ENCODE measurements at regions not wholly inside any gene's neighbourhood (a gene's known extent, or its start where the extent isn't known, plus 50 kb on each side); places are given as distances from the start of the nearest gene placed in this dataset.
"Not testable (repeated sequence)": the region's sequence is repeated elsewhere in the genome, so short reads cannot be mapped to it uniquely, and the experiment has no call there.

DNA sequence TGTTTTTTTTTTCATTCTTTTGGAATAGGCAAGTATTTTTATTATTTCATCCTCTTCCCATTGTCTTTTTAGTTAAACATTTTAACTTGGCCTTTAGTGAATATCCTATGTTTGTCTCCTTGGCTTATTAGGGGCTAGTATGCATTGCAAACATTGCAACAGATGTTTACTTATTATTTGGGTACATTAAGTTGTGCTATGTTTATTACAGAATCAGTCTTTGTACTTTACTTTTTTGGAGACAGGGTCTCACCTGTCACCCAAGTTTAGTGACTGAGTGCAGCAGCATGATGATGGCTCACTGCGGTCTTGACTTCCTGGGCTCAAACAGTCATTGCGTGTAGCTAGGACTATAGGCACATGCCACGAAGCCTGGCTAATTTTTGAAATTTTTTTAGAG, 51.1 kb upstream of the NUDT6 start:
- no peaks in the 10 kb centered on the region for H3K4me1 Mint-ChIP-seq

GRCh38 chr4:122976111-122976510, 53.7 kb upstream of the NUDT6 start:
- Mint-ChIP-seq H3K27ac (no peak overlapping the region), H3K36me3 (peaks cover 29% of the 10 kb centered on the region), H3K4me3 (no peak overlapping the region), H3K4me1 (no peaks in the 10 kb centered on the region), H3K9me3 (no peaks in the 10 kb centered on the region)
- DNase-seq (ENCODE audit: low spot score in 2 of 2) = no peak
- no peak for ATAC-seq

More for the DNA sequence above, 51.1 kb upstream of the NUDT6 start:
- Mint-ChIP-seq H3K4me3 (no peak overlapping the region), H3K27ac (no peak overlapping the region), H3K36me3 (peaks cover 8% of the 10 kb centered on the region), H3K9me3 (no peaks in the 10 kb centered on the region)
- ATAC-seq = no peak
- DNase-seq (ENCODE audit: low spot score in 2 of 2) = no peak

GRCh38 chr4:122977103-122977502, 54.7 kb upstream of the NUDT6 start:
- H3K9me3 Mint-ChIP-seq = no peaks in the 10 kb centered on the region
- no peak for DNase-seq (ENCODE audit: low spot score in 2 of 2)
- no peak overlapping the region for H3K27ac Mint-ChIP-seq
- H3K4me1 Mint-ChIP-seq = no peaks in the 10 kb centered on the region
- H3K36me3 Mint-ChIP-seq = peaks cover 36% of the 10 kb centered on the region
- no peak overlapping the region for H3K4me3 Mint-ChIP-seq
- no peak for ATAC-seq

- Mint-ChIP-seq H3K36me3 (peaks cover 32% of the 10 kb centered on the region), H3K4me1 (no peaks in the 10 kb centered on the region), H3K4me3 (no peak overlapping the region), H3K9me3 (peaks cover 1% of the 10 kb centered on the region), H3K27ac (no peak overlapping the region)
- DNase-seq (ENCODE audit: low spot score in 2 of 2) (no peak), ATAC-seq (peak; percentile 36)
These were observed 55.7 kb upstream of the NUDT6 start for GRCh38 chr4:122978109-122978508.

DNA sequence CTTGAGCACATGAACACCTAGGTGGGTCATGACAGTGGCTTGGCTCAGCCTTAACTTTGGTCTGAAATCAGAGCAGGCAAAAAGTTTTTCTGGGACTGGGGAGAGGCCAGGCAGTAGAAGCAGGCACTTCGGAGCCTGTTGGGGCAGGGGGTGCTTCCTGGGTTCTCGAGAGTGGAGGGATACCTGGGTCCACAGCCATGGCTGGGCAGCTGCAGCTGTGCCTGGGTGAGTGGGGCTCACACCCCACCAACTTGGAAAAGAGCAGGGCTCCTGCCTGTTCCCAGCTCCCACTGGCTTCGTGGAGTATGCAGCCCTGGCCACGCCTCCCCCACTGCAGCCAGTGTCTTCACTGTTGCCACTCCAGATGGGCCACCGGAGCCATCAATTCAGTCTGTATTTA, 56.4 kb upstream of the NUDT6 start:
- no peak overlapping the region for H3K27ac Mint-ChIP-seq
- H3K9me3 Mint-ChIP-seq = peaks cover 3% of the 10 kb centered on the region
- H3K4me3 Mint-ChIP-seq = no peak overlapping the region
- DNase-seq (ENCODE audit: low spot score in 2 of 2) = no peak
- ATAC-seq = no peak
- H3K36me3 Mint-ChIP-seq = peaks cover 36% of the 10 kb centered on the region
- no peaks in the 10 kb centered on the region for H3K4me1 Mint-ChIP-seq

DNA sequence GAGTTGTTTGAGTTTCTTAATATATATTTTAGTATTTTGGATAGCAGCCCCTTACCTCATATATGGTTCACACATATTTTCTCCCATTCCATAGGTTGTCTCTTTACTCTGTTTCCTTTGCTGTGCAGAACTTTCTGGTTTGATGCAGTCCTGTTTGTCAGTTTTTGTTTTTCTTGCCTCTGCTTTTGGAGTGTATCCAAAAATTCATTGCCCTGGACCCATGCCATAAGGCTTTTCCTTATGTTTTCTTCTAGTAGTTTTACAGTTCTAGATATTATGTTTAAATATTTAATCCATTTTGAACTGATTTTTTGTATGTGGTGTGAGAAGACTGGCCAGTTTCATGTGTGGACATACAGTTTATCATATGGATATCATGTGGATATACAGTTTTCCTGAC, 58.5 kb upstream of the NUDT6 start:
- H3K36me3 Mint-ChIP-seq = peaks cover 41% of the 10 kb centered on the region
- H3K4me1 Mint-ChIP-seq = no peaks in the 10 kb centered on the region
- no peak for DNase-seq (ENCODE audit: low spot score in 2 of 2)
- peaks cover 7% of the 10 kb centered on the region for H3K9me3 Mint-ChIP-seq
- H3K4me3 Mint-ChIP-seq = no peak overlapping the region
- no peak for ATAC-seq
- H3K27ac Mint-ChIP-seq = no peak overlapping the region

GRCh38 chr4:122988696-122989095, 66.3 kb upstream of the NUDT6 start:
- H3K36me3 Mint-ChIP-seq = peaks cover 25% of the 10 kb centered on the region
- no peaks in the 10 kb centered on the region for H3K4me1 Mint-ChIP-seq
- no peak overlapping the region for H3K4me3 Mint-ChIP-seq

GRCh38 chr4:122990891-122991290, 68.5 kb upstream of the NUDT6 start:
- DNase-seq (ENCODE audit: low spot score in 2 of 2) (no peak), ATAC-seq (no peak)
- no peaks in the 10 kb centered on the region for H3K4me1 Mint-ChIP-seq
- H3K27ac Mint-ChIP-seq = no peak overlapping the region
- H3K4me3 Mint-ChIP-seq = no peak overlapping the region
- peaks cover 22% of the 10 kb centered on the region for H3K9me3 Mint-ChIP-seq
- H3K36me3 Mint-ChIP-seq = peaks cover 20% of the 10 kb centered on the region

More at GRCh38 chr4:122988696-122989095, 66.3 kb upstream of the NUDT6 start:
- peaks cover 25% of the 10 kb centered on the region for H3K9me3 Mint-ChIP-seq
- DNase-seq (ENCODE audit: low spot score in 2 of 2) (no peak), ATAC-seq (no peak)
- H3K27ac Mint-ChIP-seq = no peak overlapping the region

DNA sequence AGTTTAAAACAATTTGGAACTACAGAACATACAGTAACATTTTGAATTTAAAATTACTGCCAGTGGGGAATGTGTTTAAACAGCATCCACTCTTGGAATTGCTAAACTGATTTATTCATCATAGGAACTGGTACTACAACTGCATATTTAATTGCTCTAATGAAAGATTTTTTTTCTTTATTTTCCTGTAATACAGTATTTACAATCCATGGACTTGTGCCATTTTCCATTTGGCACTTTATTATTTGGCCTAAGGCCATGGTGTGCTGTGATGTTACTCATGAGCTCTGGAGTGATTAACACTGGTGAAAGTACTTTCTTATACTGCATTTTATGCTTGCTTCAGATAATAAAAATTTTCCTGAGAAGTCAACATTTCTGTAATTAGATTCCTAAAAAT, 69.7 kb upstream of the NUDT6 start:
- H3K4me1 Mint-ChIP-seq = no peaks in the 10 kb centered on the region
- no peak for DNase-seq (ENCODE audit: low spot score in 2 of 2)

DNA sequence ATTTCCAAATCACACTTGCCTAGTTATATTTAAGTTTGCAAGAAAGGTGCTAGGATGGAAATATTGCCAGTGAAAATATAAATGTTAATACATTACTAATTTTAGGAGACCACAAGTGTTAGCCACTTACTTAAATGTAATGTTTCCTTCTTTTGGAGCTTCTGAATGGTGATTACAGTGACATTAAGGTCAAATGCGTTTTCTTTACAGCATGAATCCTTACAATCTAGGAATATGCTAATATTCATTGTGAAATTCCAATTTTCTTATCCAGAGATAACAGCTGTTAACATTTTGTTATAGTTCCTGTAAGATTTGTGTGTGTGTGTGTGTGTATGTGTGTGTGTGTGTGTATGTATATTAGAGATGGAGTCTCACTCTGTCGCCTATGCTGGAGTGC, 70.2 kb upstream of the NUDT6 start:
- no peak overlapping the region for H3K4me3 Mint-ChIP-seq
- H3K27ac Mint-ChIP-seq = no peak overlapping the region
- H3K36me3 Mint-ChIP-seq = peaks cover 15% of the 10 kb centered on the region
- peaks cover 11% of the 10 kb centered on the region for H3K9me3 Mint-ChIP-seq
- ATAC-seq (no peak), DNase-seq (ENCODE audit: low spot score in 2 of 2) (no peak)
- no peaks in the 10 kb centered on the region for H3K4me1 Mint-ChIP-seq

More for the DNA sequence above, 69.7 kb upstream of the NUDT6 start:
- no peak overlapping the region for H3K27ac Mint-ChIP-seq
- no peak for ATAC-seq
- H3K9me3 Mint-ChIP-seq = peaks cover 15% of the 10 kb centered on the region
- peaks cover 16% of the 10 kb centered on the region for H3K36me3 Mint-ChIP-seq
- no peak overlapping the region for H3K4me3 Mint-ChIP-seq

DNA sequence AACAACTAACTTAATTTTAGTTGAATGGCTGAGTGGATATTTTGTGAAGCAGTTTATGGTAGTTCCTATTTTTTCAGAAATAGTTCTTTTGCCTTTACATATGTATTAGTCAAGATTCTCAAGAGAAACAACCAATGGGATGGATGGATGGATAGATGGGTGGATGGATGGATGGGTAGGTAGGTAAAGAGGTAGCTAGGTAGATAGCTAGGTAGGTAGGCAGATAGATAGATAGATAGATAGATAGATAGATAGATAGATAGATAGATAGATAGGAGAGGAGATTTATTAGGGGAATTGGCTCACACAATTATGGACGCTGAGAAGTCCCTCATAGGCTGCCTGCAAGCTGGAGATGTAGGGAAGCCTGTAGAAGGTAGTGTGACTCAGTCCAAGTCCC, 74.0 kb upstream of the NUDT6 start:
- Mint-ChIP-seq H3K27ac (no peak overlapping the region), H3K4me3 (no peak overlapping the region)
- ATAC-seq = no peak

DNA sequence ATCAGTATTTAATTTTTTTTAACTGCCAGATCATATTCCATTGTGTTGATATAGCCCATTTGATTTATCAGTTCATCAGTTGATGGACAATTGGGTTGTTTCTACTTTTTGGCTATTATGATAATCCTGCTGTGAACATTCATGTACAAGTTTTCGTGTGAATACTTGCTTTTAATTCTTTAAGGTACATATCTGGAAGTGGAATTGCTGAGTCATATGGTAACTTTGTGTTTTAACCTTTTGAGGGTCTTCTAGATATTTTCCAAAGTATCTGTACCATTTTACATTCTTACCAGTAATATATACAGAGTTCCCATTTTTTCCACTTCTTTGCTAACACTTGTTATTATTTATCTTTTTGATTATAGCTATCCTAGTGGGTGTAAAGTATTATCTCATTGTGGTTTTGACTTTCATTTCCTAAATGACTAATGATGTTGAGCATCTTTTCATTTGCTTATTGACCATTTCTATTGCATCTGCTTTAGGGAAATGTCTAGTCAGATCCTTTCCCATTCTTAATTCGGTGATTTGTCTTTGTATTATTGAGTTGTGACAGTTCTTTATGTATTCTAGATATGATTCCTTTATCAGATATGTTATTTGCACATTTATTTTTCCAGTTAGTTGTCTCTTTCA, 75.2 kb upstream of the NUDT6 start:
- peak; percentile 74 for ATAC-seq
- Mint-ChIP-seq H3K4me1 (peaks cover under 1% of the 10 kb centered on the region), H3K27ac (no peak overlapping the region), H3K4me3 (no peak overlapping the region), H3K36me3 (no peaks in the 10 kb centered on the region), H3K9me3 (peaks cover 3% of the 10 kb centered on the region)
- no peak for DNase-seq (ENCODE audit: low spot score in 2 of 2)

More for the DNA sequence above, 74.0 kb upstream of the NUDT6 start:
- Mint-ChIP-seq H3K4me1 (no peaks in the 10 kb centered on the region), H3K9me3 (peaks cover 3% of the 10 kb centered on the region), H3K36me3 (no peaks in the 10 kb centered on the region)
- DNase-seq (ENCODE audit: low spot score in 2 of 2) = no peak

GRCh38 chr4:123004079-123004478, 81.7 kb upstream of the NUDT6 start:
- not testable (repeated sequence) for ATAC-seq; DNase-seq (ENCODE audit: low spot score in 2 of 2); H3K36me3 Mint-ChIP-seq; H3K9me3 Mint-ChIP-seq; H3K4me3 Mint-ChIP-seq; H3K4me1 Mint-ChIP-seq; H3K27ac Mint-ChIP-seq

GRCh38 chr4:123005126-123005525, 82.7 kb upstream of the NUDT6 start:
- H3K4me1 Mint-ChIP-seq, H3K27ac Mint-ChIP-seq, ATAC-seq: not testable (repeated sequence)

DNA sequence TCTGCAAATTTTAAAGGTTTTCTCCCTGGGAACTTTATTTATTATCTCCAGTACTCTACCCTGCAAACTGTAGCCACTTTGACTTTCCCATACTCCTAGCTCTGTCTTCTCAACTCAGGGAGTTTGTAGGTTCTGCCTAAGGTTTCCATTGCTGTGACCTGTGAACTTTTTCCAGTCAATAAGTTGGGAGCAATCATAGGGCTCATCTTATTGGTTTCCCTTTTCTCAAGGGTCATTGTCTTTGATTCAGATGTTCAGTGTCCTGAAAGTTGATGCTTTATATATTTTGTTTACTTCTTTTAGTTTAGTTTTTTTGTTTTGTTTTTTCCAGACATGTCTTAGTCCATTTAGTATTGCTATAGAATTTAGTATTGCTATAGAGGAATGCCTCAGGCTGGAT, 85.3 kb upstream of the NUDT6 start:
- no peak overlapping the region for H3K4me3 Mint-ChIP-seq
- no peak overlapping the region for H3K27ac Mint-ChIP-seq
- H3K4me1 Mint-ChIP-seq = peaks cover 5% of the 10 kb centered on the region
- DNase-seq (ENCODE audit: low spot score in 2 of 2) (no peak), ATAC-seq (no peak)
- H3K36me3 Mint-ChIP-seq = peaks cover 4% of the 10 kb centered on the region
- H3K9me3 Mint-ChIP-seq = peaks cover 4% of the 10 kb centered on the region

More at GRCh38 chr4:123005126-123005525, 82.7 kb upstream of the NUDT6 start:
- H3K4me3 Mint-ChIP-seq; H3K36me3 Mint-ChIP-seq; DNase-seq (ENCODE audit: low spot score in 2 of 2); H3K9me3 Mint-ChIP-seq: not testable (repeated sequence)

DNA sequence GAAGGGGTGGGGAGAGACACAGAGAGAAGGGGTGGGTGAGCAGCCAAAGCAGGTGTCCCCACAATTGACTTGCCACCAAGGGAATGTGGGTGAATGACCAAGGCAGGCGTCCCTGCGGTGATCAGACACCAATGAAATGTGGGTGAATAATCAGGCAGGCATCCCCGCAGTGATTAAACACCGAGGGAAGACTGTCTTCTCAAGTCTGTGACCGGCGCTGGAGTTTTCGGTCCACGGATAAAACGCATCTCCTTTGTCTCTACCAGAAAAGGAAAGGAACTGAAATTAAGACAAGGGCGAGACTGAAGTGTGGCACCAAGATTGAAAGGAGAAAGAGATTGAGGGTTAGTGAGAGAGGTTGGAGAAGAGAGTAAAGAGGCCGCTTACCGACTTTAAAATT, 90.0 kb upstream of the NUDT6 start:
- peak overlapping the region; percentile 75 for H3K27ac Mint-ChIP-seq
- not testable (repeated sequence) for H3K36me3 Mint-ChIP-seq; H3K4me3 Mint-ChIP-seq; H3K9me3 Mint-ChIP-seq; DNase-seq (ENCODE audit: low spot score in 2 of 2); ATAC-seq; H3K4me1 Mint-ChIP-seq

- no peak for DNase-seq (ENCODE audit: low spot score in 2 of 2)
- Mint-ChIP-seq H3K27ac (no peak overlapping the region), H3K4me3 (no peak overlapping the region), H3K4me1 (no peaks in the 10 kb centered on the region), H3K36me3 (peaks cover 4% of the 10 kb centered on the region), H3K9me3 (no peaks in the 10 kb centered on the region)
- ATAC-seq = no peak
These were observed 91.6 kb upstream of the NUDT6 start for GRCh38 chr4:123014038-123014437.
